Endothelial cell of umbilical vein (primary cell): ENCODE measurements at regions not wholly inside any gene's neighbourhood (a gene's known extent, or its start where the extent isn't known, plus 50 kb on each side); places are given as distances from the start of the nearest gene placed in this dataset.
"Not testable (repeated sequence)": the region's sequence is repeated elsewhere in the genome, so short reads cannot be mapped to it uniquely, and the experiment has no call there.

Experiments
- BruUV-seq: library from RNA; stranded (reverse); fragments of 400-500 nt; replicated peaks from 2 replicates; lab custom pipeline; 2021; lab: Mats Ljungman, UMichigan
- CTCF ChIA-PET: fragments of 300-600, 350-600 bp; sonication (Branson Sonifier 250); formaldehyde crosslinking; loops from one replicate; lab custom pipeline; 2021; ENCODE audit warnings: antibody characterized with exemption, inconsistent platforms; lab: Charles Lee
- POLR2A ChIA-PET: fragments of 300-600, 350-600 bp; sonication (Branson Sonifier 250); formaldehyde crosslinking; loops from one replicate; lab custom pipeline; 2021; ENCODE audit warnings: antibody characterized with exemption, inconsistent platforms; lab: Charles Lee
- DNase-seq: peaks from one replicate; pipeline ENCODE4 v3.0.0-alpha.2; 2011; ENCODE audit warnings: low read depth, low spot score
- FAIRE-seq: peaks from 2 replicates; lab custom pipeline; 2011; peaks lifted over from hg19 to GRCh38; lab: Jason Lieb, UNC
- H2AFZ ChIP-seq: 2 replicates; pipeline ENCODE4 v1.6.0; 2012; ENCODE audit warnings: low read depth, low read length, control low read depth, inconsistent platforms
- H3K27ac ChIP-seq: 2 replicates; pipeline ENCODE4 v1.5.1; 2011; ENCODE audit warnings: low read depth, mild to moderate bottlenecking, control low read depth, low read length, moderate library complexity; ENCODE audit not compliant: insufficient read depth
- H3K27me3 ChIP-seq, 2 experiments: 2 replicates each; pipeline versions ENCODE4 v1.6.0 to v1.6.1; 2011; ENCODE audit warnings: low read length in 2 of 2, mixed read lengths in 1 of 2; ENCODE audit not compliant: control insufficient read depth in 2 of 2, insufficient read depth in 2 of 2
- H3K36me3 ChIP-seq, 2 experiments: 2 replicates in 1 of 2; 3 replicates in 1 of 2; pipeline ENCODE4 v1.5.1; 2011; ENCODE audit warnings: low read length in 2 of 2, mild to moderate bottlenecking in 1 of 2, moderate library complexity in 1 of 2; ENCODE audit not compliant: control insufficient read depth in 2 of 2, insufficient read depth in 2 of 2; ENCODE audit errors: extremely low read depth in 1 of 2
- H3K4me1 ChIP-seq: 3 replicates; pipeline ENCODE4 v1.5.1; 2011; ENCODE audit warnings: mild to moderate bottlenecking, low read length; ENCODE audit not compliant: control insufficient read depth, insufficient read depth; ENCODE audit errors: extremely low read depth
- H3K4me2 ChIP-seq: 2 replicates; pipeline ENCODE4 v1.6.1; 2011; ENCODE audit warnings: low read length, control low read depth, mixed read lengths; ENCODE audit not compliant: insufficient read depth
- H3K4me3 ChIP-seq, 3 experiments: fragments of 200-600 bp in 1 of 3; sonication (generic), shearing (Covaris generic) in 1 of 3; replicated peaks in 1 of 3; 2 replicates each; pipeline ENCODE4 v1.5.1; 2011 to 2016; ENCODE audit warnings: control low read depth in 3 of 3, low read length in 3 of 3, mild to moderate bottlenecking in 2 of 3, inconsistent platforms in 1 of 3, low read depth in 1 of 3, moderate library complexity in 1 of 3; ENCODE audit not compliant: insufficient read depth in 1 of 3
- H3K79me2 ChIP-seq: 2 replicates; pipeline ENCODE4 v1.6.0; 2012; ENCODE audit warnings: low read length, inconsistent platforms; ENCODE audit not compliant: control insufficient read depth, insufficient read depth
- H3K9ac ChIP-seq: replicated peaks from 2 replicates; pipeline ENCODE3; 2011; ENCODE audit warnings: low read length, control low read depth; ENCODE audit not compliant: insufficient read depth; ENCODE audit errors: extremely low read depth
- H3K9me1 ChIP-seq: replicated peaks from 3 replicates; pipeline ENCODE4 v1.6.0; 2011; ENCODE audit warnings: mild to moderate bottlenecking, low read length; ENCODE audit not compliant: control insufficient read depth, insufficient read depth; ENCODE audit errors: extremely low read depth
- H3K9me3 ChIP-seq: replicated peaks from 2 replicates; pipeline ENCODE4 v1.5.1; 2012; ENCODE audit warnings: low read length, inconsistent platforms; ENCODE audit not compliant: control insufficient read depth, insufficient read depth
- H4K20me1 ChIP-seq: replicated peaks from 2 replicates; pipeline ENCODE3; 2011; ENCODE audit warnings: mild to moderate bottlenecking, low read length; ENCODE audit not compliant: control insufficient read depth, insufficient read depth; ENCODE audit errors: extremely low read depth
- EZH2 ChIP-seq: IDR thresholded peaks from 2 replicates; pipeline ENCODE4 v1.6.1; 2012; ENCODE audit warnings: borderline replicate concordance, low read depth, mild to moderate bottlenecking, moderate library complexity, low read length, inconsistent platforms; ENCODE audit not compliant: severe bottlenecking
- FOS ChIP-seq: IDR thresholded peaks from 2 replicates; pipeline ENCODE4 v1.6.1; 2011; ENCODE audit warnings: mild to moderate bottlenecking, low read length, moderate library complexity, borderline replicate concordance; ENCODE audit not compliant: insufficient read depth
- GATA2 ChIP-seq: IDR thresholded peaks from 2 replicates; pipeline ENCODE4 v1.7.0; 2011; ENCODE audit warnings: low read depth, mild to moderate bottlenecking, moderate library complexity, mixed read lengths, low read length; ENCODE audit not compliant: insufficient read length, insufficient read depth
- JUN ChIP-seq: IDR thresholded peaks from 2 replicates; pipeline ENCODE4 v1.6.1; 2011; ENCODE audit warnings: borderline replicate concordance, low read depth; ENCODE audit not compliant: insufficient read length, insufficient read depth
- MAX ChIP-seq: IDR thresholded peaks from 2 replicates; pipeline ENCODE4 v1.6.1; 2011; ENCODE audit not compliant: insufficient read depth, insufficient read length
- MYC ChIP-seq: IDR thresholded peaks from one replicate; pipeline ENCODE4 v1.6.1; 2011; ENCODE audit warnings: mild to moderate bottlenecking, low read depth, low read length
- POLR2A ChIP-seq: IDR thresholded peaks from 2 replicates; pipeline ENCODE4 v1.6.1; 2012; ENCODE audit warnings: low read depth, mild to moderate bottlenecking, control low read depth, low read length
- POLR2AphosphoS5 ChIP-seq: IDR thresholded peaks from 2 replicates; pipeline ENCODE4 v1.6.1; 2012; ENCODE audit warnings: low read depth, mild to moderate bottlenecking, control low read depth, low read length, moderate library complexity; ENCODE audit not compliant: insufficient read depth
- dilution Hi-C: fragments of 300-500 bp; cut with MboI; formaldehyde crosslinking; loops from one replicate; pipeline ENCODE4 v1.15.0; 2019; ENCODE audit warnings: low sequenced_read_pairs; ENCODE audit not compliant: extremely low pct_ligation_motif_present
- intact Hi-C: fragments of 100-400 bp; cut with micrococcal nuclease; formaldehyde crosslinking; loops from one replicate; pipeline ENCODE4 v1.10.0; 2022
- TF ChIP-seq, protein P1 (sequence below), 2 donors: IDR thresholded peaks; 1 replicate in 1 of 2; 2 replicates in 1 of 2; pipeline ENCODE4 v1.5.1; 2011; ENCODE audit warnings: low read length in 2 of 2, mild to moderate bottlenecking in 2 of 2, moderate library complexity in 2 of 2, control low read depth in 1 of 2, inconsistent platforms in 1 of 2, low read depth in 1 of 2; ENCODE audit not compliant: insufficient read depth in 1 of 2; ENCODE audit errors: extremely low read depth in 1 of 2

GRCh38 chr22:22968366-22968765 is 80.8 kb downstream of the IGLL5 start:
- CTCF ChIA-PET = interaction anchor here (1.3 kb wide), 1 partner anchor 11 kb away, joined by 3 read pairs; no protein-coding TSS in a partner anchor
- Histone ChIP-seq H3K4me2 (no peak overlapping the region), H3K9me3 (no peaks in the 10 kb centered on the region), H3K4me1 (no peaks in the 10 kb centered on the region), H3K36me3 (no peaks in the 10 kb centered on the region), H2AFZ (no peak overlapping the region), H3K9ac (no peak overlapping the region), H3K4me3 (no peak overlapping the region), H3K27ac (no peak overlapping the region), H3K9me1 (no peaks in the 10 kb centered on the region), H3K79me2 (no peaks in the 10 kb centered on the region), H4K20me1 (no peaks in the 10 kb centered on the region), H3K27me3 (peaks cover 3 to 9% of the 10 kb centered on the region in 2 experiments)
- TF ChIP-seq POLR2AphosphoS5 (no peak), GATA2 (no peak), MYC (no peak), JUN (no peak), EZH2 (no peak), POLR2A (no peak), FOS (no peak), MAX (no peak)
- TF ChIP-seq, protein P1, sequence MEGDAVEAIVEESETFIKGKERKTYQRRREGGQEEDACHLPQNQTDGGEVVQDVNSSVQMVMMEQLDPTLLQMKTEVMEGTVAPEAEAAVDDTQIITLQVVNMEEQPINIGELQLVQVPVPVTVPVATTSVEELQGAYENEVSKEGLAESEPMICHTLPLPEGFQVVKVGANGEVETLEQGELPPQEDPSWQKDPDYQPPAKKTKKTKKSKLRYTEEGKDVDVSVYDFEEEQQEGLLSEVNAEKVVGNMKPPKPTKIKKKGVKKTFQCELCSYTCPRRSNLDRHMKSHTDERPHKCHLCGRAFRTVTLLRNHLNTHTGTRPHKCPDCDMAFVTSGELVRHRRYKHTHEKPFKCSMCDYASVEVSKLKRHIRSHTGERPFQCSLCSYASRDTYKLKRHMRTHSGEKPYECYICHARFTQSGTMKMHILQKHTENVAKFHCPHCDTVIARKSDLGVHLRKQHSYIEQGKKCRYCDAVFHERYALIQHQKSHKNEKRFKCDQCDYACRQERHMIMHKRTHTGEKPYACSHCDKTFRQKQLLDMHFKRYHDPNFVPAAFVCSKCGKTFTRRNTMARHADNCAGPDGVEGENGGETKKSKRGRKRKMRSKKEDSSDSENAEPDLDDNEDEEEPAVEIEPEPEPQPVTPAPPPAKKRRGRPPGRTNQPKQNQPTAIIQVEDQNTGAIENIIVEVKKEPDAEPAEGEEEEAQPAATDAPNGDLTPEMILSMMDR (IDR thresholded peaks at IDR 0.05; ENCODE audit: extremely low read depth in 1 of 2, insufficient read depth in 1 of 2, low read depth in 1 of 2, low read length in 2 of 2) = no peak
- FAIRE-seq (no peak), DNase-seq (no peak)
- no TSS peak for BruUV-seq
- intact Hi-C loops = no loop called here
- POLR2A ChIA-PET = no interaction called here
- dilution Hi-C loops = no loop called here

GRCh38 chr22:22972605-22973004 is 85.0 kb downstream of the IGLL5 start:
- FAIRE-seq, dilution Hi-C loops, H3K27ac ChIP-seq, H3K9ac ChIP-seq, POLR2A ChIA-PET, DNase-seq, H3K4me2 ChIP-seq, H3K9me3 ChIP-seq, H3K36me3 ChIP-seq, H3K79me2 ChIP-seq, intact Hi-C loops, H3K4me3 ChIP-seq, H3K9me1 ChIP-seq, H3K4me1 ChIP-seq, BruUV-seq, H4K20me1 ChIP-seq, H2AFZ ChIP-seq, H3K27me3 ChIP-seq: not testable (repeated sequence)
- CTCF ChIA-PET = interaction anchor here (1.1 to 1.2 kb wide), 2 partner anchors 13 to 16 kb away, joined by 3 read pairs; no protein-coding TSS in a partner anchor
